Neural crest cell (in vitro differentiated cells): ENCODE measurements at regions not wholly inside any gene's neighbourhood (a gene's known extent, or its start where the extent isn't known, plus 50 kb on each side); places are given as distances from the start of the nearest gene placed in this dataset.
"Not testable (repeated sequence)": the region's sequence is repeated elsewhere in the genome, so short reads cannot be mapped to it uniquely, and the experiment has no call there.

Experiments
- DNase-seq: peaks from one replicate; pipeline ENCODE4 v3.0.0; 2021; ENCODE audit warnings: low read depth, mixed read lengths, low spot score
- H3K27ac Mint-ChIP-seq: one replicate; pipeline ENCODE4 v1.8.0; 2021; ENCODE audit warnings: mild to moderate bottlenecking, mixed read lengths; ENCODE audit not compliant: unreplicated experiment
- H3K27me3 Mint-ChIP-seq: 2 replicates; pipeline ENCODE4 v1.8.0; 2021; ENCODE audit warnings: low read depth, mild to moderate bottlenecking, mixed read lengths
- H3K36me3 Mint-ChIP-seq: 2 replicates; pipeline ENCODE4 v1.8.0; 2021; ENCODE audit warnings: low read depth, mild to moderate bottlenecking, mixed read lengths
- H3K4me1 Mint-ChIP-seq: 2 replicates; pipeline ENCODE4 v1.8.0; 2021; ENCODE audit warnings: mixed read lengths
- H3K4me3 Mint-ChIP-seq: one replicate; pipeline ENCODE4 v1.8.0; 2021; ENCODE audit warnings: mild to moderate bottlenecking, mixed read lengths
- H3K9me3 Mint-ChIP-seq: 2 replicates; pipeline ENCODE4 v1.8.0; 2021; ENCODE audit warnings: mixed read lengths

DNA sequence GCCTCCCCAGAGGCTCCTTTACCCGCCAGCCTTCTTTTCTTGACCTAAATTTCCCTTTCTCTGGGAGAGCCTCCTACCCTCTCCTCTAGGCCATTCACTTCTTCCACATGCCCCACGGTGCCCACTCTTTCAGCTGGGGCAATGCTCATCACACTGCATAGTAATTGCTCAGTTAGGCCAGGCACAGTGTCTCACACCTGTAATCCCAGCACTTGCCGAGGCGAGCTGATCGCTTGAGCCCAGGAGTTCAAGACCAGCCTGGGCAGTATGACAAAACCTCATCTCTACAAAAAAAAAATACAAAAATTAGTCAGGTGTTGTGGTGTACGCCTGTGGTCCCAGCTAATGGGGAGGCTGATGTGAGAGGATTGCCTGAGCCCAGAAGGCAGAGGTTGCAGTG is 1956.7 kb downstream of the FOXD4L5 start:
- H3K36me3 Mint-ChIP-seq, H3K27me3 Mint-ChIP-seq, H3K9me3 Mint-ChIP-seq, DNase-seq, H3K4me3 Mint-ChIP-seq, H3K4me1 Mint-ChIP-seq, H3K27ac Mint-ChIP-seq: not testable (repeated sequence)

DNA sequence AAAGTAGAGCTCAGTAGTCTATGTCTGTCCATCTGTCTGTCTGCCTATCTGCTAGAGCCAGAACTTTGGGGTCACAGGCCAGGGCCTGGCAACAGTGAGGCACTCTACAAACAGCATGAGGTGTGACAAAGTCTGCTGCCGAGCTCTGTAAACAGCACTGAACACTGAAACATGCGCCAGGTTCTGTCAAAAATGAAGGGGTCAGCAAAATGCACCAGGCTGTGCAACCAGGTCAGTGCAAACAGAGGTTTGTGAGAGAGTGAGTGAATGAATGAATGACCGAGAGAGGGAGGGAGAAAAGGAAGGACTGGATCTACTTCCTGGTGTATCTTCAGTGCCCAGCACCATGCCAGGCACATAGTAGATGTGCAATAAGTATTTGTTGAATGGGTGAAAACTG is 1957.8 kb downstream of the FOXD4L5 start:
- H3K4me1 Mint-ChIP-seq, DNase-seq, H3K27ac Mint-ChIP-seq, H3K36me3 Mint-ChIP-seq, H3K27me3 Mint-ChIP-seq, H3K9me3 Mint-ChIP-seq: not testable (repeated sequence)
- peak overlapping the region; percentile 49 for H3K4me3 Mint-ChIP-seq

DNA sequence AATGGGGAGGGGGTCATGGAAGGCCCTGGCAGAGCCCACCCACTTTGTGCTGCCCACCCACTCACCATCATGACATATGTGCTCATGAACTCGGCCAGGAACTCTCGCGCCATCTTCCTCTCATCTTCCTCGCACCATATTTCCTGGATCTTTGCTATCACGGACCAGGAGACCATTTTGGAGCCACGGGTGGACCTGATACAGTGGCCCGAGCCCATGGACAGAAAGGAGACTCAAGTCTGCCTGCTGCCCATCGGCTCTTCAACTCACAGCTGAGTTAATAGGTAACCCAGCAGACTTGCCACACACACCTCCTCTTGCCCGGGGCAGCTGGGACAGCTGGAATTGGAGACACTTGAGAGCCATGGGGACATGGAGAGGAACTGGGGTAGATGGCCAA is 1958.3 kb downstream of the FOXD4L5 start:
- H3K4me1 Mint-ChIP-seq, H3K4me3 Mint-ChIP-seq, DNase-seq, H3K27ac Mint-ChIP-seq, H3K27me3 Mint-ChIP-seq, H3K9me3 Mint-ChIP-seq, H3K36me3 Mint-ChIP-seq: not testable (repeated sequence)

DNA sequence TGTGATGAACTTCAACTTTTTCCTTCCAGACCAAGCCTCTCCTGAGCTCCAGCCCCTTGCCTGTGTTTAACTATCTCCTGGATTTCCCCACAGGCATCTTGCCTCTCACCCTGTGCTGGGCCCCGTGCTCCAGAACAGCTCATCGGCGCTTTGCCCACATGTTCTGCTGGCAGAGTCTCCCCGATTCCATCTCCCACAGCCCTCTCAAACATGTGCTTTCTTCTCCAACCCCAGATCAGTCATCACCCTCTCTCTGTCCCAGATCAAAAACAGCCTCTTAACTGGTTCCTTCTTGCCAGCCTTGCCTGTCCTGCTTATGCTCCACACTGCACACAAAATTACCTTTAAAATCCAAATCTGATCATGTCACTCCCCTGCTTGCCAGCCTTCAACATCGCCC is 1959.3 kb downstream of the FOXD4L5 start:
- H3K27ac Mint-ChIP-seq, H3K9me3 Mint-ChIP-seq, H3K4me1 Mint-ChIP-seq, H3K36me3 Mint-ChIP-seq, H3K27me3 Mint-ChIP-seq, H3K4me3 Mint-ChIP-seq, DNase-seq: not testable (repeated sequence)

DNA sequence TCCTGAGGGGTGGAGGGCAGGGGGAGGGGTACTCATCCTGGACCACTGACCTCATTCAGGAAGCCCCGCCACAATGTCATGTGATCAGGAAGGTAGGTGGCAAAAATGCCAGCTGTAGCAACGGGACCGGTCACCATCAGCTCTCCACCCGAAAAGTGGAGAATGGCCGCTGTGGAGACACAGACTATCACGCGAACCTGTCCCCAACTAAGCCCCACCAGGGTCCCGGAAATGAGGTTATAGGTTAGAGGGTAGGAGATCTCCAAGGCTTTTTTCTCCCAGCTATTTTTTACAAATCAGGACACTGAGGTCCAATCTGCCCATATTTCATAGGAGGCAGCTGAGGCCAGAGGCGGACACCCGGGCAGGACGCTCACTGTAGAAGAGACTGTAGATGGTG is 1966.9 kb downstream of the FOXD4L5 start:
- not testable (repeated sequence) for H3K9me3 Mint-ChIP-seq, H3K4me1 Mint-ChIP-seq, H3K27me3 Mint-ChIP-seq, H3K4me3 Mint-ChIP-seq, H3K27ac Mint-ChIP-seq, H3K36me3 Mint-ChIP-seq, DNase-seq

DNA sequence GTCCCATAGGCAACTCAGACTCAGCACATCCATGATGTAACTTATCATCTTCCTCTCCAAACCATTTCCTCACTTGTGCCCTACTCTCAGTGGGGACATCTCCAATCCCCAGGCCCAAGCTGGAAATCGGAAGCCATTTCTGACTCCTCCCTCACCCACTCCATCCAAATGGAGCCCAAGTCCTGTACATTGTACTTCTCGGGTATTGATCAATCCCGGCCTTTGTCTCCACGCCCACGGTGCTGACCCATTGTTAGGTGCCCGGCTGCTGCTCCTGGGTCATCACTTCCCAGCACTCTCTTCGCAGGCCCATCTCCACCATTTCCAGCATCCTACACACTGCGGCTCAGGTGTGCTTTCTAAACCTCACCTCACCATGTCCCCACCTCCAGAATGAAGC is 1969.6 kb downstream of the FOXD4L5 start:
- H3K4me3 Mint-ChIP-seq, H3K27ac Mint-ChIP-seq, H3K4me1 Mint-ChIP-seq, DNase-seq, H3K27me3 Mint-ChIP-seq, H3K9me3 Mint-ChIP-seq, H3K36me3 Mint-ChIP-seq: not testable (repeated sequence)

DNA sequence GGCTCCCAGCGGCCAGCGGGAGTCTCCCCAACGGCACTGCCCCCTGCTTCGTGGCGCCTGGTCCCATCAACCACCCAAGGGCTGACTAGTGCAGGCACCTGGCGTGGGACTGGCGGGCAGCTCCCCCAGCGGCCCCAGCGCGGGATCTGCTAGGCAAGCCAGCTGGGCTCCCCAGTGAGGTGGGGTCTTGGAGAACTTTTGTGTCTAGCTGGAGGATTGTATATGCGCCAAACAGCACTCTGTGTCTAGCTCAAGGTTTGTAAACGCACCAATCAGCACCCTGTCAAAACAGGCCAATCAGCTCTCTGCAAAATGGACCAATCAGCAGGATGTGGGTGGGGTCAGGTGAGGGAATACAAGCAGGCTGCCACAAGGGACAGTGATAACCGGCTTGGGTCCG is 1988.2 kb downstream of the FOXD4L5 start:
- H3K27me3 Mint-ChIP-seq, DNase-seq, H3K4me3 Mint-ChIP-seq, H3K9me3 Mint-ChIP-seq, H3K27ac Mint-ChIP-seq, H3K4me1 Mint-ChIP-seq, H3K36me3 Mint-ChIP-seq: not testable (repeated sequence)

DNA sequence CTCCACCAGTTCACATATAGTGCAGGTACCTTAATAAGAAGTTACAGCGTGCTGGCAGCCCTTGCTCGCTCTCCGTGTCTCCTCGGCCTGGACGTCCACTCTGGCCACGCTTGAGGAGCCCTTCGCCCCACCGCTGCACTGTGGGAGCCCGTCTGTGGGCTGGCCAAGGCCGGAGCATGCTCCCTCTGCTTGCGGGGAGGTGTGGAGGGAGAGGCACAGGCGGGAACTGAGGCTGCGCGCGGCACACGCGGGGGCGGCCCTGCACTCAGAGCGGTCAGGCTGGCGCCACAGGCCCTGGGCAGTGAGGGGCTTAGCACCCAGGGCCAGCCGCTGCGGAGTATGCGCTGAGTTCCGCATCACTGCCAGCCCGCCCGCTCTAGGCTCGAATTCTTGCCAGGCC is 1988.6 kb downstream of the FOXD4L5 start:
- H3K27me3 Mint-ChIP-seq, H3K4me3 Mint-ChIP-seq, DNase-seq, H3K9me3 Mint-ChIP-seq, H3K36me3 Mint-ChIP-seq, H3K27ac Mint-ChIP-seq, H3K4me1 Mint-ChIP-seq: not testable (repeated sequence)

DNA sequence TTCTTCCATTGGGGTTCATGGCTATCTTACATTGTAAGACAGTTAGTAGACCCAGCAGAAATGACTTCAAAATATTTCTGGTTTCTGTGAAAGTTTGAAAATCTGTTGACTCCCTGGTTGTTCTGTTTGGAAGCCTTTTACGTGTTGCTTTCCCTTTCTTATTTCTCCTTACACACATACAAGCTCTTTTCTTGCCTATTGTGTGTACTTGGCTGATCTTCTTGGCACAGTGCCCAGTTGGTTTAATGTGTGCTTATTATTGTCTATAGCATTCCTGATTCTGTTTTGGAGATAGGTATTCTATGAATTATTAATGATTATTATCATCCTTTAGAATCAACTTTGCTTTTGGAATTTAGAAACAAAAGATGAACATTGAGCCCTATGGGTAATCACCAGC is 1995.0 kb downstream of the FOXD4L5 start:
- H3K27ac Mint-ChIP-seq, H3K4me3 Mint-ChIP-seq, DNase-seq, H3K4me1 Mint-ChIP-seq, H3K36me3 Mint-ChIP-seq, H3K27me3 Mint-ChIP-seq, H3K9me3 Mint-ChIP-seq: not testable (repeated sequence)
